Inflammatory macrophage (primary cell): ENCODE measurements at regions not wholly inside any gene's neighbourhood (a gene's known extent, or its start where the extent isn't known, plus 50 kb on each side); places are given as distances from the start of the nearest gene placed in this dataset.

ENCODE experiments used
- DNase-seq, 2 donors: peaks; one replicate each; pipeline ENCODE4 v3.0.0-alpha.2; 2020 to 2022

DNA sequence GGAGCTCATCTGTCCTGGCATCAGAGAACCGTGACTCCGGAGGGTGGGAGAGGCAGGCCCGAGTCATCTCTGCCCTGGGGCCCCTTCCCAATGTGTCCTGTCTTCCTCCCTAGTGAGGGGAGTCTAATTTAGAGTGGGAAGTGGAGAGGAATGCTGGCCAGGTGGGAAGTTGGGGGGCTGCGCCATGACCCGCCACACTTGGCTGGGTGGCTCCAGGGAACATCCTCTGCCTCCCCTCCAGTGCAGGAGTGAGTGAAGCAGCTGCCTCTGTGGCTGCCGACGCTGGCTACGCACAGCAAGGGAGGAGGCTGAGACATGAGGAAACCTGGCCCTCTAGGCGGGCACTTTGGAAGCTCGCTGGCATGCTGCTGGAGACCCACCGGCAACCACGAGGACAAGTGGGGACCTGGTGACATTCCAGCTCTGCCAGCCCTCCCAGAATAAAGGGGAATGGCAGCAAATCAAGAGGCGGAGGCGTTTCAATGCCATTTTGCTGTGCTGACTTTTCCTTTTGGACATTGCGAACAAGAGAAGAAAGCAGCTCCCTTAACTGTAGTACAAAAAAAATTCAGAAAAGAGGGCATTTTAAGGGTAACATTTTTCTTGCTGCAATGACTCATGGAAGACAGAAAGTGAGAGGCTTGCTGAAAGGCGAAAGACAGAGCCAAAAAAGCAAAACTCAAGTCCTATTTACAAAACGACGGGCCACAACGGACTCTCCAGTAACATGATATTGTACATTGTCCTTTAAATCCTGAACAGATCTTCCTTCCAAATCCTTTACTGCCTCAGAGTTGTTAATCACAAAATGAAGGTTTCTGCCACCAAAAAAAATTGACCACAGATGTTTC is 121.2 kb upstream of the PITRM1 start:
- no peak for DNase-seq

DNA sequence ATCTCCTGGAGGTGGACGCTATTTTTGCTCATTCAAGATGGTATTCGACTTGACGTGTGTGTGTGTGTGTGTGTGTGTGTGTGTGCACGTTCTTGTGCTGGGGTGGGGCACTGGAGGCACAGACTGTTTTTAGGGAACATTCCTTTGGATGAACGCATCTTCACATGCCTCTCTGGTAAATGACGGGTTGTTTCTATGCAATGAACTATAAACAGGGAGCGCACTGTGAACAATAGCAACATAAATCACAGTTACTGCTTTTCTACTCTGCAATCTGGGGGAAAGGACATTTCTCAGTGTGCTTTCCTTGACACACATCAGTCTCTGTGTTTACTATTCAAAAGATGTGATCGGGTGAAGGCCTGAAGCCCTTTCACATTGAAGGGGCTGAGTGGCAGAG is 120.1 kb upstream of the PITRM1 start:
- DNase-seq: no peak

GRCh38 chr10:3290550-3290949 is 118.0 kb upstream of the PITRM1 start:
- DNase-seq: no peak

- DNase-seq: no peak
Measured at GRCh38 chr10:3287572-3288445, 115.2 kb upstream of the PITRM1 start.

- DNase-seq: no peak
Measured at GRCh38 chr10:3282674-3283017, 110.1 kb upstream of the PITRM1 start.

DNA sequence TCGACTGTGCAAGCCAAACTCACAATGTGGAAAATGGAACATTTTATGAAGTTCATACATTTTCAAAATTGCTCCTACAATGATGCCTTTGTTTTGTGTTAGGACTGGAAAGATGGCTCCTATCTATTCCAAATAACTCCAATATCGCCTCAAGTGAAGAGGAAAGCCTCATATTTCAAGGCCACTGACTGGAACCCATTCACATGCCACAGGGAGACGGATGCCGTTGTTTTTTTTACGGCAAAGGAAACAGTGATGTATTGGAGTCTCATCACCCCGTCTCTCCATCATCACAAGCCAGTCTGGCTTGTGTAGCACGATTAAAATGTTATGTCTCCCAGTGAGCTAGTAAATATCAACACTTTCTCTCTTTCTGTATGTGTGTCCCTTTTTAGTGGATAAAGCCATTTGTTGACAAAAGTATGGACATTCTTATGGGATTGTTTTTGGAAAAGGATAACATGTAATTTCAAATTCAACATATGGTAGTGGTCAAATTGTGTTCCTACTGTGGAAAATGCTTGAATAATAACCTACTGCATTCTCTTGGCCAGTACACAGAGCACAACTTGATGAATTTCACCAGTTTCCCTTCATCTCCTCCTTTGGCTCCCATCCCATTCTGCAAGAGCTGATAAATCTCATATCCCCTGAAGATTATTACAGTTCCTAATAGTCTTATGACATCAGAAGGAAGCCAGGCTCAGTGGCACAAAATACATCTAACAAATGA is 109.5 kb upstream of the PITRM1 start:
- DNase-seq: no peak

GRCh38 chr10:3278771-3279170 is 106.2 kb upstream of the PITRM1 start:
- no peak for DNase-seq

GRCh38 chr10:3277566-3277965 is 105.0 kb upstream of the PITRM1 start:
- DNase-seq: no peak

DNA sequence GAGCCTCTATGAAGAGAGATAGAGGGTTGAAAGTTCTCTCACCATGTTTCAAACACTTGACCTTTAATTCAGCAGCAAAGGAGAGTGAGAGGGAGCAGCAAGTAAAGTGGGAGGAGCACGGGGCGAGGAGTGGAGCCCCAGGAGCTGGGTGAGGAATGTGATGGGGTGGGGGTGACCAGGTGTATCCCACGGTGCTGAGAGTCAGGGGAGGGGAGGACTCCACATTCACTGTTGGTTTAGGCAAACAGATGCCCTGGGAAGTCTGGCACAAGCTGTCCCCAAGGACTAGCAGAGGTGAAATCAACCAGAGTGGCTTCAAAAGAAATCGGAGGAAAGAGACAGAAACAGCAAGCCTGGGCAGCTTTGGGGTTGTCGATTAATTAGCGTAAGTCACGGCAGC is 101.8 kb upstream of the PITRM1 start:
- no peak for DNase-seq

GRCh38 chr10:3273966-3274365 is 101.4 kb upstream of the PITRM1 start:
- DNase-seq: no peak

GRCh38 chr10:3272300-3272699 is 99.7 kb upstream of the PITRM1 start:
- DNase-seq: no peak

GRCh38 chr10:3271354-3272115 is 99.0 kb upstream of the PITRM1 start:
- no peak for DNase-seq

DNA sequence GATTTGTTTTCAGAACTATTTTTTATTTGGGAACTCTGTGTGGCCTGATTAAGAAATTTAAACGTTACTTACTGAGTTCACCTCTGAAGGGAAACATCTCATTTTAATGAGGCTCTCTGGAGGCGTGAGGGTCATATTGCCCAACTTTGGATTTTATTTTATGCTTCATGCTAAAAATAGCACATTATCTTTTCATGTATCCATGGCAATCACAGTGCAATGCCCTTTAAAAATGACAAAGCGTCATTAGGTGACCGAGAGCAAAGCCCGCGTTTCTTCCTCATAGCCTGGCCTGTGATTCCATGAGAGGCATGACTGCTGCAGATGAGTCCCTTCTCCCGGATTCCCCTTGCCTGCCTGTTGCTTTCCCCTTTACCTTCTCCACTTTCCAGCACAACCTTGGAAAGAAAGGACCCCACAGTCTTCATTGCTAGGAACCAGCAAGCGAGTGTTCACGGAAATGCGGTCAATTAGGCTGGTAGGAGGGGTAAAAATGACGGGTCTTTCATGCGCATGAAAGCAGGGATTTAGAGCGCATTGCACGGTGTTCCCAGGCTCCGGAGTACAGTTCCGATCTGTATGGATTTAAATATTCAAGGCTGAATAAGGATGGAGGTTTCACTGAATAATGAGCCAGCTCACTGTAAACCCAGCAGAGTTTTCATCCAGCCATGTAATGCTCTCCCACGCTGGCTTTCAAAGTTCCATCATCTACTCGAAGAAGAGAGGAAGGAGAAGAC is 98.2 kb upstream of the PITRM1 start:
- DNase-seq: peak; percentile 11 to 18

GRCh38 chr10:3268025-3268424 is 95.4 kb upstream of the PITRM1 start:
- DNase-seq: no peak

DNA sequence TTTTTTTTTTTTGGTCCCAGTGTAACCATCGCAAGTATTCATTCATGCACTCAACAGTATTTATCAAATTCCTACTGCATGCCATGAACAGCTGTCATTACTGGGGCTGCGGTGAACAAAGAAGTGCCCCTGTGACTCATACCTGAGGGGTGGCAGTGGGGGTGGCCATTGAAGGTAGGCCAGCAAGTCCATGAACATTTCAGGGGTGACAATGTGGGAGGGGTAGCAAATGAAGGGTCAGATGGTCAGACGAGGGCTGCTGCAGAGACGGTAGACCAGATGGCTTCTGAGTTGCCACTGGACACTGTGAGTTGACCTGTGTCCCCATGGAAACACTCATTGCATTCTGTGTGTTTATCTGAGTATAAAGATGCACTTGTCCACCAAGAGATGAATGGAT is 92.5 kb upstream of the PITRM1 start:
- DNase-seq: no peak

GRCh38 chr10:3264161-3264761 is 91.7 kb upstream of the PITRM1 start:
- peak; percentile 57 to 71 for DNase-seq

GRCh38 chr10:3263747-3264146 is 91.2 kb upstream of the PITRM1 start:
- no peak for DNase-seq

DNA sequence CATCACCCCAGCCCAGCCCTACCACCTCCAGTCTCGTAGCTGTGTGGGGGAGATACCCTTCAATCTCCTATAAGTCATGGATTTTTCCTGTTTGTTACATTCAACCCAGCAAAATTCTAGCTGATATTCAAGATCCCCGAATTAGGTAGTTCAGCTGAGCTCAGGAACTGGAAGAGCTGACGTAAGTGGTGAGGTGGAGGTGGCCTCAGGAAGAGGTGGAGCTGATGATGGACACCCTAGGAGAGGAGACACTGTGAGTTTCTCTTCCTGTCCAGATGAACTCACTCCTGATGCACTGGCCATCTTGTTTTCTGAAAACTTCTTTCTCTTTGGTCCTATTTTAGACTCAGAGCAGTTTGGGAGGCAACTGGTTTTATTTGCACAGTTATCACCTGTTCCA is 90.5 kb upstream of the PITRM1 start:
- no peak for DNase-seq

- DNase-seq: no peak
Measured at GRCh38 chr10:3261921-3262320, 89.3 kb upstream of the PITRM1 start.

- no peak for DNase-seq
Measured at GRCh38 chr10:3260066-3260834, 87.7 kb upstream of the PITRM1 start.

DNA sequence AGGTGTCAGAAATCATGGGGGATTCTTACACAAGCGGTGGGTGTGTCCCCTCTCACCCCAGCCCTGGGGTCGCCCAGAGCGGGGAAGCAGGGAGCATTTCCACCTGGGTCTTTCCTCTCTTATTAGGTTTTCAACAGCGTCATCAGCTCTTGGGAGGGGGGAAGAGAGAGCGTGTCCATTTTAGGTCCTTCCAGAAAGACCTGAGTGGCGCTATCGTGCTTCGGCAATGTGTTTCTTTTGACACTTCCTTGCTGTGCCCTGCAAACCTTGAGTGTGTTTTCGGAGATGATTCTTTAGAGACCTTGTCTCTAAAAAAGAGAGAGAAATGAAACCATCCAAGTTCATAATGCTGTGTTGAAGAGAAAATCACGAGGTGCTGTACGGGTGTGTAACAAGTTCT is 86.9 kb upstream of the PITRM1 start:
- DNase-seq: no peak
